ENCODE measurements at regions not wholly inside any gene's neighbourhood (a gene's known extent, or its start where the extent isn't known, plus 50 kb on each side); places are given as distances from the start of the nearest gene placed in this dataset.

DNA sequence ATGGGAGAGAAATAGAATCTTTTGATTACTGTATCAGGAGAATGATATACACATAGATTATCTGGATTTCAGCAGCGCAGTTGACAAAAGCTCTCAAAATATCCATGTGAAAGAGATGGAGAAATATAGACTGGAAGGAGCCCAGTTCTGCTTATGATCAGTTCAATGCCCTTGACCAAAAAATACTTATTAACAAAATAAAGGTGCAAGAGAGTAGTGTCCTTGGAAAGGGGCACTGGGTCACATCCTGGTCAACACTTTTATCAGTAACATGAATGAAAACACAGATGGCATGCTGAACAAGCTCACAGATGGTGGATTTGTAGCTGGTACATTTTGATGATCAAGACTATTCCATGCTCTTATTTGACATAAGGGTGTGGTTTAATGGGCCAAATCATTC lies 63.9 kb upstream of the PLEKHG1 start (continued):
- TF ChIP-seq, protein P1, sequence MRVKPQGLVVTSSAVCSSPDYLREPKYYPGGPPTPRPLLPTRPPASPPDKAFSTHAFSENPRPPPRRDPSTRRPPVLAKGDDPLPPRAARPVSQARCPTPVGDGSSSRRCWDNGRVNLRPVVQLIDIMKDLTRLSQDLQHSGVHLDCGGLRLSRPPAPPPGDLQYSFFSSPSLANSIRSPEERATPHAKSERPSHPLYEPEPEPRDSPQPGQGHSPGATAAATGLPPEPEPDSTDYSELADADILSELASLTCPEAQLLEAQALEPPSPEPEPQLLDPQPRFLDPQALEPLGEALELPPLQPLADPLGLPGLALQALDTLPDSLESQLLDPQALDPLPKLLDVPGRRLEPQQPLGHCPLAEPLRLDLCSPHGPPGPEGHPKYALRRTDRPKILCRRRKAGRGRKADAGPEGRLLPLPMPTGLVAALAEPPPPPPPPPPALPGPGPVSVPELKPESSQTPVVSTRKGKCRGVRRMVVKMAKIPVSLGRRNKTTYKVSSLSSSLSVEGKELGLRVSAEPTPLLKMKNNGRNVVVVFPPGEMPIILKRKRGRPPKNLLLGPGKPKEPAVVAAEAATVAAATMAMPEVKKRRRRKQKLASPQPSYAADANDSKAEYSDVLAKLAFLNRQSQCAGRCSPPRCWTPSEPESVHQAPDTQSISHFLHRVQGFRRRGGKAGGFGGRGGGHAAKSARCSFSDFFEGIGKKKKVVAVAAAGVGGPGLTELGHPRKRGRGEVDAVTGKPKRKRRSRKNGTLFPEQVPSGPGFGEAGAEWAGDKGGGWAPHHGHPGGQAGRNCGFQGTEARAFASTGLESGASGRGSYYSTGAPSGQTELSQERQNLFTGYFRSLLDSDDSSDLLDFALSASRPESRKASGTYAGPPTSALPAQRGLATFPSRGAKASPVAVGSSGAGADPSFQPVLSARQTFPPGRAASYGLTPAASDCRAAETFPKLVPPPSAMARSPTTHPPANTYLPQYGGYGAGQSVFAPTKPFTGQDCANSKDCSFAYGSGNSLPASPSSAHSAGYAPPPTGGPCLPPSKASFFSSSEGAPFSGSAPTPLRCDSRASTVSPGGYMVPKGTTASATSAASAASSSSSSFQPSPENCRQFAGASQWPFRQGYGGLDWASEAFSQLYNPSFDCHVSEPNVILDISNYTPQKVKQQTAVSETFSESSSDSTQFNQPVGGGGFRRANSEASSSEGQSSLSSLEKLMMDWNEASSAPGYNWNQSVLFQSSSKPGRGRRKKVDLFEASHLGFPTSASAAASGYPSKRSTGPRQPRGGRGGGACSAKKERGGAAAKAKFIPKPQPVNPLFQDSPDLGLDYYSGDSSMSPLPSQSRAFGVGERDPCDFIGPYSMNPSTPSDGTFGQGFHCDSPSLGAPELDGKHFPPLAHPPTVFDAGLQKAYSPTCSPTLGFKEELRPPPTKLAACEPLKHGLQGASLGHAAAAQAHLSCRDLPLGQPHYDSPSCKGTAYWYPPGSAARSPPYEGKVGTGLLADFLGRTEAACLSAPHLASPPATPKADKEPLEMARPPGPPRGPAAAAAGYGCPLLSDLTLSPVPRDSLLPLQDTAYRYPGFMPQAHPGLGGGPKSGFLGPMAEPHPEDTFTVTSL (CRISPR knock-in tag; IDR thresholded peaks at IDR 0.05; ENCODE audit: borderline replicate concordance), result peak; percentile 68; the same call in 1 of the 2 replicates
- TF ChIP-seq JUN (CRISPR knock-in tag; IDR thresholded peaks at IDR 0.05) (no peak), SNRNP70 (IDR thresholded peaks at IDR 0.05; ENCODE audit: low read depth, low read length) (no peak), RFXAP (CRISPR knock-in tag; IDR thresholded peaks at IDR 0.05; ENCODE audit: borderline replicate concordance) (no peak), NFRKB (IDR thresholded peaks at IDR 0.05) (no peak), XRCC5 (optimal IDR thresholded peaks at IDR 0.05; ENCODE audit: low read length) (no peak), ZMAT5 (CRISPR knock-in tag; IDR thresholded peaks at IDR 0.05; ENCODE audit: borderline replicate concordance, low read depth) (no peak), RNF2 (conservative IDR thresholded peaks at IDR 0.05; ENCODE audit: low read depth) (no peak), ZBTB20 (CRISPR knock-in tag; IDR thresholded peaks at IDR 0.05; ENCODE audit: borderline replicate concordance, low read depth) (no peak)
- TF ChIP-seq, protein P2, sequence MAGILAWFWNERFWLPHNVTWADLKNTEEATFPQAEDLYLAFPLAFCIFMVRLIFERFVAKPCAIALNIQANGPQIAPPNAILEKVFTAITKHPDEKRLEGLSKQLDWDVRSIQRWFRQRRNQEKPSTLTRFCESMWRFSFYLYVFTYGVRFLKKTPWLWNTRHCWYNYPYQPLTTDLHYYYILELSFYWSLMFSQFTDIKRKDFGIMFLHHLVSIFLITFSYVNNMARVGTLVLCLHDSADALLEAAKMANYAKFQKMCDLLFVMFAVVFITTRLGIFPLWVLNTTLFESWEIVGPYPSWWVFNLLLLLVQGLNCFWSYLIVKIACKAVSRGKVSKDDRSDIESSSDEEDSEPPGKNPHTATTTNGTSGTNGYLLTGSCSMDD (CRISPR knock-in tag; IDR thresholded peaks at IDR 0.05), result no peak
- TF ChIP-seq, protein P3, sequence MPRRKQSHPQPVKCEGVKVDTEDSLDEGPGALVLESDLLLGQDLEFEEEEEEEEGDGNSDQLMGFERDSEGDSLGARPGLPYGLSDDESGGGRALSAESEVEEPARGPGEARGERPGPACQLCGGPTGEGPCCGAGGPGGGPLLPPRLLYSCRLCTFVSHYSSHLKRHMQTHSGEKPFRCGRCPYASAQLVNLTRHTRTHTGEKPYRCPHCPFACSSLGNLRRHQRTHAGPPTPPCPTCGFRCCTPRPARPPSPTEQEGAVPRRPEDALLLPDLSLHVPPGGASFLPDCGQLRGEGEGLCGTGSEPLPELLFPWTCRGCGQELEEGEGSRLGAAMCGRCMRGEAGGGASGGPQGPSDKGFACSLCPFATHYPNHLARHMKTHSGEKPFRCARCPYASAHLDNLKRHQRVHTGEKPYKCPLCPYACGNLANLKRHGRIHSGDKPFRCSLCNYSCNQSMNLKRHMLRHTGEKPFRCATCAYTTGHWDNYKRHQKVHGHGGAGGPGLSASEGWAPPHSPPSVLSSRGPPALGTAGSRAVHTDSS (CRISPR knock-in tag; conservative IDR thresholded peaks at IDR 0.05), result no peak

Measured in HepG2 (cell line).